BLaER1 treated with 17β-estradiol and CSF1 and Interleukin-3, amounts not matched to agents 10 nM and 100 nM (cell line): ENCODE measurements at regions not wholly inside any gene's neighbourhood (a gene's known extent, or its start where the extent isn't known, plus 50 kb on each side); places are given as distances from the start of the nearest gene placed in this dataset.

Experiments used
- H3K27ac ChIP-seq, 11 experiments: shearing (Covaris generic); formaldehyde crosslinking; 2 replicates each; pipeline ENCODE4 v1.8.1; 2022
- H3K27me3 ChIP-seq, 11 experiments: shearing (Covaris generic); formaldehyde crosslinking; 2 replicates each; pipeline ENCODE4 v1.8.1; 2022
- H3K36me3 ChIP-seq, 11 experiments: shearing (Covaris generic); formaldehyde crosslinking; 2 replicates each; pipeline ENCODE4 v1.8.1; 2022
- H3K4me1 ChIP-seq, 10 experiments: shearing (Covaris generic); formaldehyde crosslinking; 2 replicates each; pipeline ENCODE4 v1.8.1; 2022
- H3K4me2 ChIP-seq, 11 experiments: shearing (Covaris generic); formaldehyde crosslinking; 2 replicates each; pipeline ENCODE4 v1.8.1; 2022
- H3K4me3 ChIP-seq, 10 experiments: shearing (Covaris generic); formaldehyde crosslinking; 2 replicates each; pipeline ENCODE4 v1.8.1; 2022
- H3K9ac ChIP-seq, 11 experiments: shearing (Covaris generic); formaldehyde crosslinking; 2 replicates each; pipeline ENCODE4 v1.8.1; 2022
- H3K9me3 ChIP-seq, 11 experiments: shearing (Covaris generic); formaldehyde crosslinking; replicated peaks in 1 of 11; 2 replicates each; pipeline ENCODE4 v1.8.1; 2022
- H4K20me1 ChIP-seq, 11 experiments: shearing (Covaris generic); formaldehyde crosslinking; 2 replicates each; pipeline ENCODE4 v1.8.1; 2022
- Cebpa-rat ChIP-seq, 11 experiments: shearing (Covaris generic); IDR thresholded peaks; 2 replicates each; pipeline ENCODE4 v1.8.1; 2022

GRCh38 chr1:219459351-219460080 lies 153.4 kb downstream of the ZC3H11B start:
- H4K20me1 ChIP-seq, result no peaks in the 10 kb centered on the region

GRCh38 chr1:219446288-219446687 lies 166.6 kb downstream of the ZC3H11B start:
- Histone ChIP-seq H3K27ac (no peak overlapping the region), H3K4me3 (no peak overlapping the region), H3K27me3 (no peaks in the 10 kb centered on the region), H3K4me1 (peaks cover 0 to 8% (median 0%) of the 10 kb centered on the region in 10 experiments; a peak in 1 of 20 replicates), H4K20me1 (no peaks in the 10 kb centered on the region), H3K9me3 (no peaks in the 10 kb centered on the region), H3K36me3 (no peaks in the 10 kb centered on the region), H3K4me2 (no peak overlapping the region), H3K9ac (no peak overlapping the region)
- no peak for TF ChIP-seq Cebpa-rat (IDR thresholded peaks at IDR 0.05)

More at GRCh38 chr1:219459351-219460080, 153.4 kb downstream of the ZC3H11B start:
- Histone ChIP-seq H3K4me1 (peaks cover 9 to 65% (median 29%) of the 10 kb centered on the region in 10 experiments; a peak in 17 of 20 replicates), H3K36me3 (no peaks in the 10 kb centered on the region), H3K4me2 (peak overlapping the region in 8 of 11 experiments; percentile 45 to 90 (median 64); a peak in 15 of 22 replicates), H3K9ac (peak overlapping the region in 5 of 11 experiments; percentile 57 to 74 (median 58); a peak in 7 of 22 replicates), H3K27me3 (no peaks in the 10 kb centered on the region), H3K4me3 (no peak overlapping the region), H3K27ac (peak overlapping the region in 10 of 11 experiments; percentile 62 to 94 (median 78); a peak in 20 of 22 replicates), H3K9me3 (no peaks in the 10 kb centered on the region)
- no peak for TF ChIP-seq Cebpa-rat (IDR thresholded peaks at IDR 0.05)

- H3K27ac ChIP-seq, result no peak overlapping the region
- H3K27me3 ChIP-seq, result no peaks in the 10 kb centered on the region
- no peak overlapping the region for H3K4me2 ChIP-seq
- no peaks in the 10 kb centered on the region for H3K36me3 ChIP-seq
- TF ChIP-seq Cebpa-rat (IDR thresholded peaks at IDR 0.05), result no peak
- H4K20me1 ChIP-seq, result no peaks in the 10 kb centered on the region
- no peak overlapping the region for H3K9ac ChIP-seq
- H3K4me3 ChIP-seq, result no peak overlapping the region
- H3K4me1 ChIP-seq, result peaks cover 0 to 8% (median 0%) of the 10 kb centered on the region in 10 experiments; a peak in 1 of 20 replicates
- no peaks in the 10 kb centered on the region for H3K9me3 ChIP-seq
Measured at GRCh38 chr1:219445864-219446263, 167.0 kb downstream of the ZC3H11B start.

DNA sequence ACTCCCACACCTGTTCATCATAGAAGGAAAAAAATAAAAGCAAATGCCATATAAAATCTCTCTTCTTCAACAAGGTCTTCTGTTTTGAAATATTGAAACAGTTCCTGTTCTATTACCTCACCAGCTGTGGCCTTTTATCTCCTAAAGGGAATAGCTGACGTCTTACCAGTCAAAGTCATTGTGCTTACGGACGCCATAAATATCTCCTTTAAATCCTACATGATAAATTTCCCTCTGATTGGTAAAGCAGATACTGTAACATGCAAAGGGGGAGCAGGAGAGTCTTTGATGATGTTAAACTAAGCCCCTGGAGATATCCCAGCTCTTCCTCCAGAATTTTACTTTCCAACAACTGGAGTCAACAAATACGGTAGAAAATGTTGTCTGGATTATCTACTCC lies 168.4 kb downstream of the ZC3H11B start:
- Histone ChIP-seq H3K4me1 (peaks cover 0 to 8% (median 0%) of the 10 kb centered on the region in 10 experiments; a peak in 1 of 20 replicates), H3K27me3 (no peaks in the 10 kb centered on the region), H3K4me2 (no peak overlapping the region), H3K27ac (no peak overlapping the region), H3K9me3 (no peaks in the 10 kb centered on the region), H3K36me3 (no peaks in the 10 kb centered on the region), H3K4me3 (no peak overlapping the region), H3K9ac (no peak overlapping the region), H4K20me1 (no peaks in the 10 kb centered on the region)
- no peak for TF ChIP-seq Cebpa-rat (IDR thresholded peaks at IDR 0.05)

DNA sequence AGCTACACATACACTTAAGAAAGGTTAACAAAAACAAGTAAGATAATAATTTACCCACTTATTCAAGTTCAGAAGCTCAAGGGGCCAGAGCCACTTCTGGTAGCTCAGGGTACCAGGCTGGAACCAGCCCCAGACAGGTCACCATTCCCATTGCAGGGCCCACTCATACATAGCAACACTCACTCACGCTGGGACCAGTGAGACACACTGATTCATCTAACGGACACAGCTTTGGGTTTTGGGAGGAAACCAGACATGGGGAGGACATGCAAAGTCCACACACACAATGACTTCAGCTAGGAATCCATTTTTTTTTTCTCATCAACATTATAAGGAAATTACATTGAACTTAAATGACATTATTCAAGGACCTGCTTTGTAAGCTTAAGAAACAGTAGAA lies 169.1 kb downstream of the ZC3H11B start:
- peaks cover 0 to 5% (median 0%) of the 10 kb centered on the region in 10 experiments; a peak in 1 of 20 replicates for H3K4me1 ChIP-seq
- H3K27me3 ChIP-seq, result no peaks in the 10 kb centered on the region
- H3K4me2 ChIP-seq, result no peak overlapping the region
- H3K9ac ChIP-seq, result no peak overlapping the region
- no peaks in the 10 kb centered on the region for H3K36me3 ChIP-seq
- no peak overlapping the region for H3K4me3 ChIP-seq
- no peaks in the 10 kb centered on the region for H4K20me1 ChIP-seq
- H3K9me3 ChIP-seq, result no peaks in the 10 kb centered on the region
- no peak for TF ChIP-seq Cebpa-rat (IDR thresholded peaks at IDR 0.05)
- H3K27ac ChIP-seq, result no peak overlapping the region

GRCh38 chr1:219442611-219443061 lies 170.3 kb downstream of the ZC3H11B start:
- H3K4me3 ChIP-seq, result no peak overlapping the region
- H3K27ac ChIP-seq, result no peak overlapping the region
- H4K20me1 ChIP-seq, result no peaks in the 10 kb centered on the region
- H3K4me1 ChIP-seq, result no peaks in the 10 kb centered on the region
- H3K9me3 ChIP-seq, result no peaks in the 10 kb centered on the region
- H3K36me3 ChIP-seq, result no peaks in the 10 kb centered on the region
- no peak overlapping the region for H3K4me2 ChIP-seq
- no peak for TF ChIP-seq Cebpa-rat (IDR thresholded peaks at IDR 0.05)
- no peak overlapping the region for H3K9ac ChIP-seq
- H3K27me3 ChIP-seq, result no peaks in the 10 kb centered on the region

- no peak overlapping the region for H3K4me2 ChIP-seq
- no peak overlapping the region for H3K4me3 ChIP-seq
- no peaks in the 10 kb centered on the region for H3K27me3 ChIP-seq
- no peaks in the 10 kb centered on the region for H4K20me1 ChIP-seq
- H3K9ac ChIP-seq, result no peak overlapping the region
- no peaks in the 10 kb centered on the region for H3K36me3 ChIP-seq
- H3K27ac ChIP-seq, result no peak overlapping the region
- no peaks in the 10 kb centered on the region for H3K9me3 ChIP-seq
- TF ChIP-seq Cebpa-rat (IDR thresholded peaks at IDR 0.05), result no peak
- no peaks in the 10 kb centered on the region for H3K4me1 ChIP-seq
Measured at GRCh38 chr1:219441884-219442283, 171.0 kb downstream of the ZC3H11B start.

DNA sequence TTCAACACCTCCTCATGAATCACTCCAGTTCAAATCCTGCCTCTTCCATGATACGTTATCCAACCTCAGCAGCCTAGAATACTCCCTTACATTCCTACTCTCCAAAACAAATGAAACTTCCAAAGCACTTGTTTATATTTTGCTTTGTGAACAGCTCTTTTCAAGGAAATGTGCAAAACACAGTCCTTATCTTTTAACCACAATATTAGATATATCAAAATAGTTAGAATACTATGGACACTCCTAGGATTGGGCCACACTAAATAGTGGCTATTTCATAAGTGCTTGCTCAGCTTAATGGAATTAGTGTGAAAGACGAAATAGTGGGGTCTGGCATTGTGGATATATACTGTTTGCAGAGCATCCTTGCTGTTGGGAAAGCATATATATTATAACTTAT lies 173.5 kb downstream of the ZC3H11B start:
- H3K4me2 ChIP-seq, result no peak overlapping the region
- no peaks in the 10 kb centered on the region for H3K36me3 ChIP-seq
- H3K27me3 ChIP-seq, result no peaks in the 10 kb centered on the region
- TF ChIP-seq Cebpa-rat (IDR thresholded peaks at IDR 0.05), result no peak
- H4K20me1 ChIP-seq, result no peaks in the 10 kb centered on the region
- H3K9ac ChIP-seq, result no peak overlapping the region
- H3K9me3 ChIP-seq, result no peaks in the 10 kb centered on the region
- H3K4me1 ChIP-seq, result no peaks in the 10 kb centered on the region
- no peak overlapping the region for H3K4me3 ChIP-seq
- no peak overlapping the region for H3K27ac ChIP-seq

DNA sequence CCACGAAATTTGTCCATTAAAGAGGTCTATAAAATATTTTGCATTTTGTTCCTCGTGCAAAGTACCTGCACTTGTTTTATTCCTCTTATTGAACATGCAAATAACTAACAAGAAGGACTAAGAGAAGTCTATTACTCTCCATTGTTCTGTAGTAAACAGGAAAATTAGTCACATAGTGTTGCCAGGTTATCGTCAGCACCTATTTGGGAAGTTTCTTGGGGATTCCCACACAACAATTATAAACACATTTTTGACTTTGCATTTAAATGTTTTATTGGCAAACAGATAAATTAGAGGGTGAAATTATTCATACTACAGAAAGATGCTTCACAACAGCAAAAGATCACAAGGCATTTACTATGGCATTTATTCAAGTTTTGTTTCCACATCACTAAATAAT lies 174.5 kb downstream of the ZC3H11B start:
- no peaks in the 10 kb centered on the region for H4K20me1 ChIP-seq
- no peak overlapping the region for H3K4me2 ChIP-seq
- no peaks in the 10 kb centered on the region for H3K27me3 ChIP-seq
- H3K4me3 ChIP-seq, result no peak overlapping the region
- TF ChIP-seq Cebpa-rat (IDR thresholded peaks at IDR 0.05), result no peak
- H3K9me3 ChIP-seq, result no peaks in the 10 kb centered on the region
- no peaks in the 10 kb centered on the region for H3K36me3 ChIP-seq
- H3K9ac ChIP-seq, result no peak overlapping the region
- no peak overlapping the region for H3K27ac ChIP-seq
- H3K4me1 ChIP-seq, result no peaks in the 10 kb centered on the region

- Histone ChIP-seq H3K4me1 (no peaks in the 10 kb centered on the region), H4K20me1 (no peaks in the 10 kb centered on the region), H3K9ac (no peak overlapping the region), H3K36me3 (no peaks in the 10 kb centered on the region), H3K4me3 (no peak overlapping the region), H3K4me2 (no peak overlapping the region), H3K27me3 (no peaks in the 10 kb centered on the region), H3K27ac (no peak overlapping the region), H3K9me3 (no peaks in the 10 kb centered on the region)
- TF ChIP-seq Cebpa-rat (IDR thresholded peaks at IDR 0.05), result no peak
Measured at GRCh38 chr1:219434923-219435297, 178.0 kb downstream of the ZC3H11B start.
